Adrenal gland (tissue), 5 donors: ENCODE measurements at regions not wholly inside any gene's neighbourhood (a gene's known extent, or its start where the extent isn't known, plus 50 kb on each side); places are given as distances from the start of the nearest gene placed in this dataset.

Source experiments
- POLR2A ChIP-seq, 2 donors: fragments of 450-650 bp; IDR thresholded peaks; one replicate each; pipeline ENCODE4 v1.6.1; 2017; ENCODE audit warnings: antibody characterized with exemption in 2 of 2, mild to moderate bottlenecking in 2 of 2, moderate library complexity in 1 of 2
- TF ChIP-seq, protein P1 (sequence below), 6 experiments: fragments of 450-650 bp in 4 of 6; fragments of 200-600 bp in 2 of 6; sonication (generic) in 1 of 6; IDR thresholded peaks; 1 replicate in 5 of 6; 2 replicates in 1 of 6; pipeline versions ENCODE4 v1.5.1 to v1.8.0; 2016 to 2021; ENCODE audit warnings: antibody characterized with exemption in 6 of 6, mild to moderate bottlenecking in 2 of 6, moderate library complexity in 1 of 6
- donor health status: DM: no; HTN: no; CAD: no.

GRCh38 chr5:127192836-127193338, 97.7 kb upstream of the MEGF10 start:
- TF ChIP-seq, protein P1, sequence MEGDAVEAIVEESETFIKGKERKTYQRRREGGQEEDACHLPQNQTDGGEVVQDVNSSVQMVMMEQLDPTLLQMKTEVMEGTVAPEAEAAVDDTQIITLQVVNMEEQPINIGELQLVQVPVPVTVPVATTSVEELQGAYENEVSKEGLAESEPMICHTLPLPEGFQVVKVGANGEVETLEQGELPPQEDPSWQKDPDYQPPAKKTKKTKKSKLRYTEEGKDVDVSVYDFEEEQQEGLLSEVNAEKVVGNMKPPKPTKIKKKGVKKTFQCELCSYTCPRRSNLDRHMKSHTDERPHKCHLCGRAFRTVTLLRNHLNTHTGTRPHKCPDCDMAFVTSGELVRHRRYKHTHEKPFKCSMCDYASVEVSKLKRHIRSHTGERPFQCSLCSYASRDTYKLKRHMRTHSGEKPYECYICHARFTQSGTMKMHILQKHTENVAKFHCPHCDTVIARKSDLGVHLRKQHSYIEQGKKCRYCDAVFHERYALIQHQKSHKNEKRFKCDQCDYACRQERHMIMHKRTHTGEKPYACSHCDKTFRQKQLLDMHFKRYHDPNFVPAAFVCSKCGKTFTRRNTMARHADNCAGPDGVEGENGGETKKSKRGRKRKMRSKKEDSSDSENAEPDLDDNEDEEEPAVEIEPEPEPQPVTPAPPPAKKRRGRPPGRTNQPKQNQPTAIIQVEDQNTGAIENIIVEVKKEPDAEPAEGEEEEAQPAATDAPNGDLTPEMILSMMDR (IDR thresholded peaks at IDR 0.05): no peak
- no peak for TF ChIP-seq POLR2A (IDR thresholded peaks at IDR 0.05)
